ENCODE measurements at regions not wholly inside any gene's neighbourhood (a gene's known extent, or its start where the extent isn't known, plus 50 kb on each side); places are given as distances from the start of the nearest gene placed in this dataset.

DNA sequence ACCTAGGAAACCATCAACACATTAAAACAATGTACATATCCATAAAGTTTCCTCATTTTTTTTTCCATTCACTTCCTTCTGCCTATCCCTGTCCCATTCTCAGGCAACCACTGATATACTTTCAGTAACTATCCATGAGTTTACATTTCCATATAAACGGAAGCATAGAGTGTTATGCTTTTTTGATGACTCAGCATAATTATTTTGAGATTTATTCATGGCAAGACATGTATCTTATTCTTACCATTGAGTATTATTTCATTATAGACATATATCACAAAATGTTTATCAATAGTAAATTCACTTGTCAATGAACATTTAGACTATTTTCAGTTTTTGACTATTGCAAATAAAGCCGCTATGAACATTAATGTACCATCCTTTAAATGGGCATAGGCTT, 1786.8 kb upstream of the ACO1 start:
- Histone ChIP-seq H4K91ac (replicated peaks; ENCODE audit: insufficient read length, low read length) (no peak overlapping the region), H3K4me3 (ENCODE audit: extremely low read depth in 1 of 4, insufficient read depth in 2 of 4, low read depth in 3 of 4, low read length in 4 of 4) (no peak overlapping the region), H2AFZ (ENCODE audit: low read length) (no peak overlapping the region), H2BK120ac (replicated peaks; ENCODE audit: low read depth, low read length) (no peak overlapping the region), H4K8ac (ENCODE audit: extremely low read depth, insufficient read depth, low read length) (no peak overlapping the region), H3K23me2 (ENCODE audit: low read depth, low read length) (no peaks in the 10 kb centered on the region), H2BK15ac (ENCODE audit: low read length) (no peak overlapping the region), H3K4me1 (replicated peaks in 1 of 4; ENCODE audit: control insufficient read depth in 3 of 4, insufficient read depth in 4 of 4, low read length in 3 of 4) (no peaks in the 10 kb centered on the region), H2AK5ac (ENCODE audit: low read depth, low read length) (no peak overlapping the region), H4K5ac (ENCODE audit: insufficient read length, low read depth, low read length) (no peak overlapping the region), H3K4me2 (ENCODE audit: insufficient read depth in 1 of 2, low read depth in 2 of 2, low read length in 2 of 2) (no peak overlapping the region), H3K79me1 (ENCODE audit: low read depth, low read length) (no peaks in the 10 kb centered on the region), H3K9me3 (ENCODE audit: insufficient read depth in 2 of 2, low read depth in 1 of 2, low read length in 1 of 2) (0 out of 4 replicates have a peak, but pooled peaks cover 0 to 3% of the 10 kb centered on the region in 2 experiments), H2BK20ac (ENCODE audit: low read length) (no peak overlapping the region), H3K4ac (replicated peaks; ENCODE audit: insufficient read length, low read depth, low read length) (no peak overlapping the region), H3K27me3 (replicated peaks in 1 of 4; ENCODE audit: control insufficient read depth in 3 of 4, extremely low read depth in 1 of 4, insufficient read depth in 3 of 4, low read length in 3 of 4) (no peaks in the 10 kb centered on the region), H3K36me3 (ENCODE audit: control insufficient read depth in 2 of 4, insufficient read depth in 4 of 4, low read length in 3 of 4) (no peaks in the 10 kb centered on the region), H3K9ac (replicated peaks in 1 of 4; ENCODE audit: extremely low read depth in 1 of 4, low read depth in 3 of 4, low read length in 3 of 4) (no peak overlapping the region), H3K56ac (replicated peaks; ENCODE audit: insufficient read length, low read depth, low read length) (no peak overlapping the region), H2BK12ac (ENCODE audit: low read depth, low read length) (no peak overlapping the region), H3K79me2 (ENCODE audit: control insufficient read depth in 1 of 2, insufficient read depth in 2 of 2, low read length in 2 of 2) (no peaks in the 10 kb centered on the region), H3K14ac (ENCODE audit: insufficient read length) (no peak overlapping the region), H3K27ac (ENCODE audit: low read depth, low read length) (no peak overlapping the region), H3K18ac (ENCODE audit: extremely low read depth, low read length) (no peak overlapping the region), H4K20me1 (replicated peaks in 1 of 2; ENCODE audit: control insufficient read depth in 1 of 2, insufficient read depth in 2 of 2, low read length in 2 of 2) (no peaks in the 10 kb centered on the region), H3K23ac (ENCODE audit: insufficient read length) (no peak overlapping the region), H2BK5ac (ENCODE audit: low read depth, low read length) (no peak overlapping the region)
- ChIA-PET CTCF (ENCODE audit: partially characterized antibody) (no interaction called here), POLR2A (ENCODE audit: partially characterized antibody) (no interaction called here)
- WGBS, 2 experiments (ENCODE audit: extremely low coverage in 1 of 2, insufficient coverage in 1 of 2, insufficient read length in 1 of 2, insufficient replicate concordance in 2 of 2, low coverage in 1 of 2, low lambda C conversion rate in 2 of 2, missing lambda C conversion rate in 1 of 2), result 96% methylated on average over 2 of the region's 2 CpGs; no CpG with 5 or more reads in 1 of the 2 experiments
- FAIRE-seq, result no peak
- TF ChIP-seq GTF2F1 (IDR thresholded peaks at IDR 0.05; ENCODE audit: borderline replicate concordance, low read depth, low read length) (no peak), TCF12 (IDR thresholded peaks at IDR 0.05; ENCODE audit: low read depth, low read length) (no peak), CHD2 (IDR thresholded peaks at IDR 0.05; ENCODE audit: low read length) (no peak), RAD21 (IDR thresholded peaks at IDR 0.05 in 1 of 2, conservative IDR thresholded peaks at IDR 0.05 in 1 of 2; ENCODE audit: low read depth in 2 of 2, low read length in 2 of 2) (no peak), POU5F1 (IDR thresholded peaks at IDR 0.05; ENCODE audit: low read depth, low read length) (no peak), POLR2A (IDR thresholded peaks at IDR 0.05; ENCODE audit: control extremely low read depth in 1 of 2, low read depth in 2 of 2, low read length in 2 of 2) (no peak), CHD1 (IDR thresholded peaks at IDR 0.05; ENCODE audit: low read depth, low read length) (no peak), RXRA (IDR thresholded peaks at IDR 0.05; ENCODE audit: insufficient read depth, low read depth, low read length) (no peak), TBP (IDR thresholded peaks at IDR 0.05; ENCODE audit: low read depth, low read length) (no peak), POLR2AphosphoS5 (IDR thresholded peaks at IDR 0.05; ENCODE audit: low read depth, low read length) (no peak), JUND (IDR thresholded peaks at IDR 0.05; ENCODE audit: low read length) (no peak), CBX5 (IDR thresholded peaks at IDR 0.05; ENCODE audit: low read depth, low read length) (no peak), KDM5A (IDR thresholded peaks at IDR 0.05; ENCODE audit: low read length) (no peak), SUZ12 (IDR thresholded peaks at IDR 0.05; ENCODE audit: low read length) (no peak)
- TF ChIP-seq, protein P1, sequence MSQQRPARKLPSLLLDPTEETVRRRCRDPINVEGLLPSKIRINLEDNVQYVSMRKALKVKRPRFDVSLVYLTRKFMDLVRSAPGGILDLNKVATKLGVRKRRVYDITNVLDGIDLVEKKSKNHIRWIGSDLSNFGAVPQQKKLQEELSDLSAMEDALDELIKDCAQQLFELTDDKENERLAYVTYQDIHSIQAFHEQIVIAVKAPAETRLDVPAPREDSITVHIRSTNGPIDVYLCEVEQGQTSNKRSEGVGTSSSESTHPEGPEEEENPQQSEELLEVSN (IDR thresholded peaks at IDR 0.05), result no peak
- DNase-seq (ENCODE audit: low read depth in 1 of 2, low spot score in 2 of 2), result no peak
